HCEC 1CT (cell line): ENCODE measurements at regions not wholly inside any gene's neighbourhood (a gene's known extent, or its start where the extent isn't known, plus 50 kb on each side); places are given as distances from the start of the nearest gene placed in this dataset.
"Not testable (repeated sequence)": the region's sequence is repeated elsewhere in the genome, so short reads cannot be mapped to it uniquely, and the experiment has no call there.

ENCODE experiments used
- DNase-seq: peaks from one replicate; pipeline ENCODE4 v3.0.0-alpha.2; 2017

GRCh38 chr6:119683671-119684070 lies 334.1 kb upstream of the MAN1A1 start:
- DNase-seq = no peak

GRCh38 chr6:119683031-119683430 lies 333.5 kb upstream of the MAN1A1 start:
- DNase-seq = no peak

GRCh38 chr6:119678961-119679360 lies 329.4 kb upstream of the MAN1A1 start:
- no peak for DNase-seq

- DNase-seq = no peak
Measured at GRCh38 chr6:119677384-119677783, 327.8 kb upstream of the MAN1A1 start.

- no peak for DNase-seq
Measured at GRCh38 chr6:119676961-119677360, 327.4 kb upstream of the MAN1A1 start.

- DNase-seq = no peak
Measured at GRCh38 chr6:119676230-119676629, 326.7 kb upstream of the MAN1A1 start.

GRCh38 chr6:119673741-119674140 lies 324.2 kb upstream of the MAN1A1 start:
- no peak for DNase-seq

GRCh38 chr6:119672725-119673124 lies 323.2 kb upstream of the MAN1A1 start:
- DNase-seq = no peak

GRCh38 chr6:119671105-119671504 lies 321.5 kb upstream of the MAN1A1 start:
- no peak for DNase-seq

GRCh38 chr6:119669221-119669620 lies 319.7 kb upstream of the MAN1A1 start:
- peak; percentile 22 for DNase-seq

GRCh38 chr6:119665432-119665831 lies 315.9 kb upstream of the MAN1A1 start:
- not testable (repeated sequence) for DNase-seq

- DNase-seq = no peak
Measured at GRCh38 chr6:119661628-119662027, 312.1 kb upstream of the MAN1A1 start.

GRCh38 chr6:119661078-119661477 lies 311.5 kb upstream of the MAN1A1 start:
- DNase-seq = no peak

- no peak for DNase-seq
Measured at GRCh38 chr6:119658917-119659316, 309.4 kb upstream of the MAN1A1 start.

GRCh38 chr6:119655124-119655523 lies 305.6 kb upstream of the MAN1A1 start:
- DNase-seq = no peak

- no peak for DNase-seq
Measured at GRCh38 chr6:119653329-119653728, 303.8 kb upstream of the MAN1A1 start.

GRCh38 chr6:119649531-119649930 lies 300.0 kb upstream of the MAN1A1 start:
- DNase-seq = no peak

- peak; percentile 61 for DNase-seq
Measured at GRCh38 chr6:119647309-119647708, 297.7 kb upstream of the MAN1A1 start.

- no peak for DNase-seq
Measured at GRCh38 chr6:119643876-119644275, 294.3 kb upstream of the MAN1A1 start.

- DNase-seq = no peak
Measured at GRCh38 chr6:119637768-119638167, 288.2 kb upstream of the MAN1A1 start.

GRCh38 chr6:119636060-119636459 lies 286.5 kb upstream of the MAN1A1 start:
- DNase-seq = no peak

- no peak for DNase-seq
Measured at GRCh38 chr6:119633461-119633860, 283.9 kb upstream of the MAN1A1 start.

GRCh38 chr6:119630561-119631192 lies 281.1 kb upstream of the MAN1A1 start:
- no peak for DNase-seq

GRCh38 chr6:119628691-119629594 lies 279.4 kb upstream of the MAN1A1 start:
- no peak for DNase-seq
